22Rv1 (cell line): ENCODE measurements at regions not wholly inside any gene's neighbourhood (a gene's known extent, or its start where the extent isn't known, plus 50 kb on each side); places are given as distances from the start of the nearest gene placed in this dataset.

Experiments used
- ZFX ChIP-seq: fragments of 450-650 bp; IDR thresholded peaks from 2 replicates; pipeline ENCODE4 v1.6.1; 2017; ENCODE audit warnings: antibody characterized with exemption, borderline replicate concordance
- TF ChIP-seq, protein P1 (sequence below): fragments of 450-650 bp; IDR thresholded peaks from 2 replicates; pipeline ENCODE4 v1.5.1; 2017; ENCODE audit warnings: mild to moderate bottlenecking

DNA sequence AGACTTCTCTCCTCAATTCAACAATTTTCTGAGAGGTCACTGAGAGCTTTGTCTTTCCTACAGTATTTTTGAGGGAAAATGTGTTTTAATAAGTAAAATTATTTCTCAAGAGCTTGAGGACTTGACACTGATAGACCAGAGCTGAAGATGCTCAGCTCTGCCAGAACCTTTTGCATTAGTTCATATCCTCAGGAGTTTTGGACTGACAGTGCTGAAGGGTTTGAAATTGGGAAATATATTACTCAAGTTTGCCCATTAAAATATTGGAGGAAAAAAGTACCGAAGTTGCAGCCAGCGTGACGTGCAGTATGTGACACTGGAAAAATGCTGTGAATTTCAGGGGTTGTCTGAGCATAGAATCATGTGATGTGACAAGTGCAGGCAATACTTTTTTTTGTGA lies 346.6 kb upstream of the DPYD start:
- no peak for TF ChIP-seq ZFX
- TF ChIP-seq, protein P1, sequence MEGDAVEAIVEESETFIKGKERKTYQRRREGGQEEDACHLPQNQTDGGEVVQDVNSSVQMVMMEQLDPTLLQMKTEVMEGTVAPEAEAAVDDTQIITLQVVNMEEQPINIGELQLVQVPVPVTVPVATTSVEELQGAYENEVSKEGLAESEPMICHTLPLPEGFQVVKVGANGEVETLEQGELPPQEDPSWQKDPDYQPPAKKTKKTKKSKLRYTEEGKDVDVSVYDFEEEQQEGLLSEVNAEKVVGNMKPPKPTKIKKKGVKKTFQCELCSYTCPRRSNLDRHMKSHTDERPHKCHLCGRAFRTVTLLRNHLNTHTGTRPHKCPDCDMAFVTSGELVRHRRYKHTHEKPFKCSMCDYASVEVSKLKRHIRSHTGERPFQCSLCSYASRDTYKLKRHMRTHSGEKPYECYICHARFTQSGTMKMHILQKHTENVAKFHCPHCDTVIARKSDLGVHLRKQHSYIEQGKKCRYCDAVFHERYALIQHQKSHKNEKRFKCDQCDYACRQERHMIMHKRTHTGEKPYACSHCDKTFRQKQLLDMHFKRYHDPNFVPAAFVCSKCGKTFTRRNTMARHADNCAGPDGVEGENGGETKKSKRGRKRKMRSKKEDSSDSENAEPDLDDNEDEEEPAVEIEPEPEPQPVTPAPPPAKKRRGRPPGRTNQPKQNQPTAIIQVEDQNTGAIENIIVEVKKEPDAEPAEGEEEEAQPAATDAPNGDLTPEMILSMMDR: no peak
